ENCODE measurements at regions not wholly inside any gene's neighbourhood (a gene's known extent, or its start where the extent isn't known, plus 50 kb on each side); places are given as distances from the start of the nearest gene placed in this dataset.

DNA sequence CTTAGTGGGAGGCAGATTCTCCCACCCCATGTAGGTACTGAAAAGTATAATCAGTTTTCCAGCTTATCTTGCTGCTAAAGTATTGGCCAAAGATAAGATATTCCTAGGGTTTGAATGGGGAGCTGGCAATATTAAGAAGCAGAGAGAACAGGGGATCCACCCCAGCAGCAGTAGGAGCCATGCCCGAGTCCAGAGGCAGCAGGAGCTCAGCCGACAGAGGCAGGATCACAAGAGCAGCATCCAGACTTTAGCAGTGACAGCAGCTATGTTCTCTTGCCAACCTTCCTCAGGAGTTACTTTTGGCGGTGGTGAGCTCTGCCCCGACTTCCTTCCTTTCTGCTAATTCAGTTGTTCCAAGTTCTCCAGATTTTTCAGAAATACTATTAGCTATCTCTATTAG, 224.5 kb downstream of the GADD45G start:
- TF ChIP-seq, protein P1, sequence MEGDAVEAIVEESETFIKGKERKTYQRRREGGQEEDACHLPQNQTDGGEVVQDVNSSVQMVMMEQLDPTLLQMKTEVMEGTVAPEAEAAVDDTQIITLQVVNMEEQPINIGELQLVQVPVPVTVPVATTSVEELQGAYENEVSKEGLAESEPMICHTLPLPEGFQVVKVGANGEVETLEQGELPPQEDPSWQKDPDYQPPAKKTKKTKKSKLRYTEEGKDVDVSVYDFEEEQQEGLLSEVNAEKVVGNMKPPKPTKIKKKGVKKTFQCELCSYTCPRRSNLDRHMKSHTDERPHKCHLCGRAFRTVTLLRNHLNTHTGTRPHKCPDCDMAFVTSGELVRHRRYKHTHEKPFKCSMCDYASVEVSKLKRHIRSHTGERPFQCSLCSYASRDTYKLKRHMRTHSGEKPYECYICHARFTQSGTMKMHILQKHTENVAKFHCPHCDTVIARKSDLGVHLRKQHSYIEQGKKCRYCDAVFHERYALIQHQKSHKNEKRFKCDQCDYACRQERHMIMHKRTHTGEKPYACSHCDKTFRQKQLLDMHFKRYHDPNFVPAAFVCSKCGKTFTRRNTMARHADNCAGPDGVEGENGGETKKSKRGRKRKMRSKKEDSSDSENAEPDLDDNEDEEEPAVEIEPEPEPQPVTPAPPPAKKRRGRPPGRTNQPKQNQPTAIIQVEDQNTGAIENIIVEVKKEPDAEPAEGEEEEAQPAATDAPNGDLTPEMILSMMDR (IDR thresholded peaks at IDR 0.05; ENCODE audit: poor library complexity, severe bottlenecking), result no peak
- DNase-seq (ENCODE audit: low spot score), result no peak
- Histone ChIP-seq H3K9me3 (ENCODE audit: severe bottlenecking) (no peaks in the 10 kb centered on the region), H3K4me3 (ENCODE audit: severe bottlenecking) (no peak overlapping the region), H3K27ac (ENCODE audit: poor library complexity, severe bottlenecking) (no peak overlapping the region), H3K27me3 (ENCODE audit: insufficient read depth, poor library complexity, severe bottlenecking) (peaks cover 14% of the 10 kb centered on the region), H3K36me3 (ENCODE audit: low read depth) (no peaks in the 10 kb centered on the region), H3K4me1 (ENCODE audit: insufficient read depth, poor library complexity, severe bottlenecking) (no peaks in the 10 kb centered on the region)
- no peak for ATAC-seq (ENCODE audit: low read depth)

DNA sequence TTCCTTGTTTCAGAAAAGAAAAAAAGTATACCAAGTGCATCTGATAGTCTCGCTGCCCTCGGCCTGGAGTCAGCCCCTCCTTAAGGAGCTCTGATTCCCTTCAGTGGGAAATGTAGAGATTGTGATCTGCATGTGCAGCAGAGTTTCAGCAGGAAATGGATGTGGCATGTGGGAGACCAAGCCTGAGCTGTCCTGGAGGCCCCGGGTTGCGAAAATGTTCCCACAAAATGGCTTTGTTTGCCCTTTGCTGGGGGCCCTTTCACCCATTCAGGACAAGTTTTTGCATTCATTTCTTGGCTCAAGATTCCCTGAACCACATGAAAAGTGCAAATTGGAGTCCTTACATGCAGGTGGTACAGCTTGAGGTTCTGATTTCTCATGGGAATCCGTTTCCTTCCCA, 230.9 kb downstream of the GADD45G start:
- Histone ChIP-seq H3K27ac (ENCODE audit: poor library complexity, severe bottlenecking) (no peak overlapping the region), H3K27me3 (ENCODE audit: insufficient read depth, poor library complexity, severe bottlenecking) (peaks cover 13% of the 10 kb centered on the region), H3K36me3 (ENCODE audit: low read depth) (no peaks in the 10 kb centered on the region), H3K4me1 (ENCODE audit: insufficient read depth, poor library complexity, severe bottlenecking) (no peaks in the 10 kb centered on the region), H3K9me3 (ENCODE audit: severe bottlenecking) (no peaks in the 10 kb centered on the region), H3K4me3 (ENCODE audit: severe bottlenecking) (no peak overlapping the region)
- TF ChIP-seq, protein P1 (IDR thresholded peaks at IDR 0.05; ENCODE audit: poor library complexity, severe bottlenecking), result no peak
- no peak for ATAC-seq (ENCODE audit: low read depth)
- DNase-seq (ENCODE audit: low spot score), result no peak

DNA sequence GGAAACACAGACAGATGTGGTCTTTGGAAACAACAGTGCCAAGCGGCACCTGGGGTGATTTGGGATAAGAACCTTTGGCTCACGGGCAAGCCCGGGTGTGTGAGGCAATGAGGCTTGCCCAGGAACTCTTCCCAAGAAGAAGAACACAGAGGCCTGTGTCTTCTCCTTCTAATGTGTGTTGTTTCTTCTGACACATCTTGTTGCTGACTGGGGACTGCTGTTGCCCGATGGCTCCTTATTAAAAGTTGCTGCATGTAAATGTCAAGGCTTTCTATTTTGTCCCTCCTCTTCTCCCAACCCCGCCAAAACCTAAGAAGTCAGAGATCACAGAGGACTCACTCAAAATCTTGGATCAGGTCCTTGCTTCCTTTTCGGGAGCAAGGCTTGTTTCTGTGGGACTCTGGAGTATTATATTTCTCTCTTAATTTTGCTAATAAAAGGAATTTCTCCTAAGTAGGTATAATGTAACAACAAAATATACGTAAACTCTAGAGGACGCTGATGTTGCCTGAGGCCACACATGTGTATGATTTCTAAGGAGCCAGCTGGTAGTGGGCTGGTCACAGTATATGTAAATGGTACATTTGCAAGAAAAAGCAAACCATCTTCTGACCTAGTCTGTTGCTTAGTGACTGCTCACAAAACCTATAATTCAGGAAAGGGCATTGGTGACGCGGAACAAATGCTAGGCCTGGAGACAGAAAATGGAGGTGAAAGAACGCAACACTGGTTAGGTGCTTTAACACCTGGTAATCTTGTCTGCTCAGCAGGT, 232.5 kb downstream of the GADD45G start:
- no peak overlapping the region for H3K27ac ChIP-seq (ENCODE audit: poor library complexity, severe bottlenecking)
- peaks cover 10% of the 10 kb centered on the region for H3K27me3 ChIP-seq (ENCODE audit: insufficient read depth, poor library complexity, severe bottlenecking)
- TF ChIP-seq, protein P1 (IDR thresholded peaks at IDR 0.05; ENCODE audit: poor library complexity, severe bottlenecking), result no peak
- no peaks in the 10 kb centered on the region for H3K4me1 ChIP-seq (ENCODE audit: insufficient read depth, poor library complexity, severe bottlenecking)
- no peaks in the 10 kb centered on the region for H3K9me3 ChIP-seq (ENCODE audit: severe bottlenecking)
- ATAC-seq (ENCODE audit: low read depth) (no peak), DNase-seq (ENCODE audit: low spot score) (no peak)
- H3K4me3 ChIP-seq (ENCODE audit: severe bottlenecking), result no peak overlapping the region
- H3K36me3 ChIP-seq (ENCODE audit: low read depth), result no peaks in the 10 kb centered on the region

DNA sequence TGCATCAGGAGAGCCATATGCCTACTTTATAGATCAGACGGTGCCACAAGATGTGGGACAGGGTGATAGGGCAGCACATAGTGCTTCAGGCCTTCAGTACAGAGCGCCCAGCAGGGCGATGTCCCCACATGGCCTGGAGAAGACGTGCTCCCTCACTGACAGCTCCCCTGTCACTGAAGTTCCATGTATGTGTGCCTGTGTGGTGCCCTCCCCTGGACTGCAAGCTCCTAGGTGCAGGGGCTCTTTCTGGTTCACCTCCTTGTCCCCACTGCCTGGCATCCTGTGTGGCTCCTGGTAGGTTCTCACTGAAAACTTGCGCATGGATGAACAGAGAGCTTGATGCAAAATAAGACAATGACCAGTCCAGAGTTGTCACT, 233.1 kb downstream of the GADD45G start:
- TF ChIP-seq, protein P1 (IDR thresholded peaks at IDR 0.05; ENCODE audit: poor library complexity, severe bottlenecking), result no peak
- Histone ChIP-seq H3K27ac (ENCODE audit: poor library complexity, severe bottlenecking) (no peak overlapping the region), H3K4me3 (ENCODE audit: severe bottlenecking) (no peak overlapping the region), H3K9me3 (ENCODE audit: severe bottlenecking) (no peaks in the 10 kb centered on the region), H3K36me3 (ENCODE audit: low read depth) (no peaks in the 10 kb centered on the region), H3K27me3 (ENCODE audit: insufficient read depth, poor library complexity, severe bottlenecking) (peaks cover 10% of the 10 kb centered on the region), H3K4me1 (ENCODE audit: insufficient read depth, poor library complexity, severe bottlenecking) (no peaks in the 10 kb centered on the region)
- no peak for DNase-seq (ENCODE audit: low spot score)
- no peak for ATAC-seq (ENCODE audit: low read depth)

DNA sequence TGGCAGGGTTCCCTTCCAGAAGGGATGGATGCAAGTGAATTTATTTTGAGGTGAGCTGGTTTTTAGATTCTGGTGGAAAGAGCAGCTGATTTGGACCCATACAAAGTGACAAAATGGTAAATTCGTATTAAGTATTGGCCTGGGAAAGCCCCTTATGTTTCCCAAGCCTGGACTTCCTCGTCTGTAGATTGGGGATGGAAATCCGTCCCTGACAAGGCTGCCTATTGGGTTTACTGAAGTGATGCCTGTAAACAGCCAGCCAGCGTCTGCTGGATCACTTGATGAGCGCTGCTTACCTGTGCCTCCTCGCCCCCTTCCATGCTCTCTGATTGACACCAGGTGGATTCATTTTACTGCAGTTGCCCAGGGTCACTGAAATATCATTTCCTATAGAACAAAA, 233.8 kb downstream of the GADD45G start:
- no peaks in the 10 kb centered on the region for H3K9me3 ChIP-seq (ENCODE audit: severe bottlenecking)
- no peaks in the 10 kb centered on the region for H3K36me3 ChIP-seq (ENCODE audit: low read depth)
- peaks cover 10% of the 10 kb centered on the region for H3K27me3 ChIP-seq (ENCODE audit: insufficient read depth, poor library complexity, severe bottlenecking)
- ATAC-seq (ENCODE audit: low read depth) (no peak), DNase-seq (ENCODE audit: low spot score) (no peak)
- H3K4me1 ChIP-seq (ENCODE audit: insufficient read depth, poor library complexity, severe bottlenecking), result no peaks in the 10 kb centered on the region
- no peak overlapping the region for H3K4me3 ChIP-seq (ENCODE audit: severe bottlenecking)
- TF ChIP-seq, protein P1 (IDR thresholded peaks at IDR 0.05; ENCODE audit: poor library complexity, severe bottlenecking), result no peak
- no peak overlapping the region for H3K27ac ChIP-seq (ENCODE audit: poor library complexity, severe bottlenecking)
